Kidney (tissue), 13 donors: ENCODE measurements at regions not wholly inside any gene's neighbourhood (a gene's known extent, or its start where the extent isn't known, plus 50 kb on each side); places are given as distances from the start of the nearest gene placed in this dataset.

ENCODE experiments used
- DNase-seq, 5 donors: peaks; one replicate each; pipeline ENCODE4 v3.0.0-alpha.2; 2013 to 2020
- FAIRE-seq: peaks from 2 replicates; lab custom pipeline; 2012; peaks lifted over from hg19 to GRCh38; lab: Jason Lieb, UNC
- H3K27ac ChIP-seq, 2 donors: one replicate each; pipeline ENCODE4 v1.7.0; 2013; ENCODE audit warnings: low read depth in 2 of 2, low read length in 2 of 2, inconsistent platforms in 1 of 2
- H3K27me3 ChIP-seq: one replicate; pipeline ENCODE4 v1.7.1; 2013; ENCODE audit warnings: low read length, inconsistent platforms; ENCODE audit not compliant: control insufficient read depth, insufficient read depth
- H3K36me3 ChIP-seq, 3 donors: one replicate each; pipeline versions ENCODE4 v1.7.0 to v1.7.1; 2013; ENCODE audit warnings: low read length in 3 of 3, control low read depth in 1 of 3, inconsistent platforms in 1 of 3; ENCODE audit not compliant: insufficient read depth in 3 of 3, control insufficient read depth in 2 of 3
- H3K4me1 ChIP-seq, 3 donors: one replicate each; pipeline versions ENCODE4 v1.7.0 to v1.7.1; 2013; ENCODE audit warnings: low read length in 3 of 3, inconsistent platforms in 1 of 3, low read depth in 1 of 3; ENCODE audit not compliant: control insufficient read depth in 2 of 3, insufficient read depth in 2 of 3
- H3K4me3 ChIP-seq, 3 donors: one replicate each; pipeline versions ENCODE4 v1.7.0 to v1.8.1; 2013; ENCODE audit warnings: low read length in 3 of 3, control low read depth in 1 of 3, inconsistent platforms in 1 of 3
- H3K9ac ChIP-seq, 3 donors: one replicate each; pipeline versions ENCODE4 v1.7.0 to v1.7.1; 2013; ENCODE audit warnings: low read length in 3 of 3, control low read depth in 1 of 3, inconsistent platforms in 1 of 3
- H3K9me3 ChIP-seq, 3 donors: one replicate each; pipeline versions ENCODE4 v1.7.0 to v1.7.1; 2013; ENCODE audit warnings: low read length in 3 of 3, control low read depth in 1 of 3, inconsistent platforms in 1 of 3; ENCODE audit not compliant: control insufficient read depth in 2 of 3, insufficient read depth in 1 of 3
- intact Hi-C: fragments of 100-400 bp; cut with DNase I; formaldehyde crosslinking; loops from one replicate; pipeline ENCODE4 v1.11.1; 2022
- TF ChIP-seq, protein P1 (sequence below): IDR thresholded peaks from 3 replicates; pipeline ENCODE4 v1.5.1; 2012; ENCODE audit warnings: mild to moderate bottlenecking, moderate library complexity, borderline replicate concordance; ENCODE audit not compliant: insufficient read depth; ENCODE audit errors: extremely low read depth
- donor health status: control.
- donor health status: control.
- donor health status: control.
- donor health status: control.
- donor health status: control.
- donor health status: DM: yes; HTN: yes; CAD: no.
- donor health status: Normal renal cell carcinoma (clear cell type).

DNA sequence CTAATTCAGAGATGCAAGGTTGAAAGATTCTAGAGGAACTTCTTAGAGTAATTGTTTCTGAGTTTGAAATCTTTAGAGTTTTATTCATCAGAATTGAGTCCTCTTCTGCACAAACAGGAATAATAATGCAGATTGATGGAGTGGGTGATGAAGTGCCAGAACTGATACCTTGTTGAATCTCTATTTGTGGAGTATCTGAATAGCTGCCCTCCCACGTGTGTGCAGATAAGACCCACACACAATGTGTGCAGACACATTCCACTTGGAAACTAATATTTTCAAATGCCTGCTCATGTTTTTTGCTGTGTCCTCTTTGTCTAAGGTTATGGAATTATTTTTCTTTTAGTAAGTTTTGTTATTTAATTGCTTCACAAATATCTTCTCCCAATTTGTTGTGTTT, 1167.8 kb upstream of the MAP3K7 start:
- intact Hi-C loops, result no loop called here
- TF ChIP-seq, protein P1, sequence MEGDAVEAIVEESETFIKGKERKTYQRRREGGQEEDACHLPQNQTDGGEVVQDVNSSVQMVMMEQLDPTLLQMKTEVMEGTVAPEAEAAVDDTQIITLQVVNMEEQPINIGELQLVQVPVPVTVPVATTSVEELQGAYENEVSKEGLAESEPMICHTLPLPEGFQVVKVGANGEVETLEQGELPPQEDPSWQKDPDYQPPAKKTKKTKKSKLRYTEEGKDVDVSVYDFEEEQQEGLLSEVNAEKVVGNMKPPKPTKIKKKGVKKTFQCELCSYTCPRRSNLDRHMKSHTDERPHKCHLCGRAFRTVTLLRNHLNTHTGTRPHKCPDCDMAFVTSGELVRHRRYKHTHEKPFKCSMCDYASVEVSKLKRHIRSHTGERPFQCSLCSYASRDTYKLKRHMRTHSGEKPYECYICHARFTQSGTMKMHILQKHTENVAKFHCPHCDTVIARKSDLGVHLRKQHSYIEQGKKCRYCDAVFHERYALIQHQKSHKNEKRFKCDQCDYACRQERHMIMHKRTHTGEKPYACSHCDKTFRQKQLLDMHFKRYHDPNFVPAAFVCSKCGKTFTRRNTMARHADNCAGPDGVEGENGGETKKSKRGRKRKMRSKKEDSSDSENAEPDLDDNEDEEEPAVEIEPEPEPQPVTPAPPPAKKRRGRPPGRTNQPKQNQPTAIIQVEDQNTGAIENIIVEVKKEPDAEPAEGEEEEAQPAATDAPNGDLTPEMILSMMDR, result no peak
- no peak for FAIRE-seq
- Histone ChIP-seq H3K4me3 (no peak overlapping the region), H3K4me1 (no peaks in the 10 kb centered on the region), H3K9ac (no peak overlapping the region), H3K9me3 (no peaks in the 10 kb centered on the region), H3K27me3 (no peaks in the 10 kb centered on the region), H3K36me3 (no peaks in the 10 kb centered on the region), H3K27ac (no peak overlapping the region)
- DNase-seq, result no peak

DNA sequence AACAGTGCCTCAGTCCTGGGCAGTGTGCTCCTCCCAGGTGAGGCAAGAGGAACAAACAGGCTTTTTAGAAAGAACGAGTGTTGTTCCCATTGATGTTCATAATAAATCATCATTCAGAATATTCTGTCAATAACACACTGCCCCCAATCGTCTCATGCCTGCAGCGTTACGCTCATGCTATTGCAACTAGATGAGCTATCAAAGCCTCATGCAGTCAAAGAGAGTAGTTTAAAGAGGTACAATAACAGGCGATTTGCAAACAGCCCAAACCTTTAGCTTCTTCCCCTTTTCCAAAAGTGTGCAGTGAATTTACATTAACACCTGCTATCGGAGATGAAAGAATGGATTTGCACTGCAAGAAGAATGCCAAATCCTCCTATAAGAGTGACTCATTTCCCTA, 1164.7 kb upstream of the MAP3K7 start:
- FAIRE-seq (no peak), DNase-seq (no peak)
- Histone ChIP-seq H3K4me1 (no peaks in the 10 kb centered on the region), H3K36me3 (no peaks in the 10 kb centered on the region), H3K9ac (no peak overlapping the region), H3K27me3 (no peaks in the 10 kb centered on the region), H3K9me3 (no peaks in the 10 kb centered on the region), H3K4me3 (no peak overlapping the region), H3K27ac (no peak overlapping the region)
- TF ChIP-seq, protein P1, result no peak
- intact Hi-C loops, result no loop called here

DNA sequence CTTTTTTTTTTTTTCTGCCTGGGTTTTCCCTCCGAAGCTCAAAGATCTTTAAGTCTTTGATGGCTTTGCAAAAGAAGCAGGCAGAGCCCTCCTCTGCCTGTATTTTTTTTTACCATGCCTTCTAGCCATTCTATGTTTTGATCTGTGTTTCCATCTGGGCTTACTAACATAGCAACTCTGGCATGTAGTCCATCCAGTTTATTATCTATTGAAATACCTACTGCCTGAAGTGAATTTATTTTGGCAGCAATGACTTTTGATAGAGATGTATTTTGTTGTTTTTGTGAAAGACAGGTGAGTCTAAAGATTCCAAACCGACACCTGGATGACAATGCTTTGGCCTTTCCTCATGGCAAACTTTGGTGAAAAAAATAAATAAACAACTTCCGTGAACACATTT, 1157.7 kb upstream of the MAP3K7 start:
- Histone ChIP-seq H3K4me3 (no peak overlapping the region), H3K4me1 (no peaks in the 10 kb centered on the region), H3K27me3 (no peaks in the 10 kb centered on the region), H3K9me3 (no peaks in the 10 kb centered on the region), H3K9ac (no peak overlapping the region), H3K27ac (no peak overlapping the region), H3K36me3 (no peaks in the 10 kb centered on the region)
- intact Hi-C loops, result no loop called here
- TF ChIP-seq, protein P1, result no peak
- DNase-seq, result no peak
- FAIRE-seq, result no peak

DNA sequence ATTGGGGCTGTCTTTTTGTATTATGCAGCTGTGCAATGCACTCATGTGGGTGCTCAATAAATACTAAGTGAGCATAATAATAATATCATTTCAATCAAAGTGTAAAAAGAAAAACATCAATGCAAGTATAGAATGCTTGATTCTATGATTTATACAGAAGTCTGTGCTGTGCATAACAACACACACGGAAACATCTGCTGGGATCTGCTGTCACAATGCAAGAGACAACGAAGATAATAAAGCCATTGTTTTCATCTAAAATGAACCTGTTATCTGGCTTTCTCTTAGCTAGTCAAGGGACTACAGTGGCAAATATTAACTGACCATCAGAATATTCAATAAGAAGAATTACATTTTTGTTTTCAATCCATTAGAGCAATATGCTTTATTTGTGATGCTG, 1156.9 kb upstream of the MAP3K7 start:
- no peaks in the 10 kb centered on the region for H3K27me3 ChIP-seq
- H3K36me3 ChIP-seq, result no peaks in the 10 kb centered on the region
- no peaks in the 10 kb centered on the region for H3K9me3 ChIP-seq
- TF ChIP-seq, protein P1, result no peak
- H3K4me1 ChIP-seq, result no peaks in the 10 kb centered on the region
- no peak overlapping the region for H3K4me3 ChIP-seq
- no peak for FAIRE-seq
- intact Hi-C loops, result no loop called here
- no peak for DNase-seq
- H3K9ac ChIP-seq, result no peak overlapping the region
- no peak overlapping the region for H3K27ac ChIP-seq
